ENCODE measurements at regions not wholly inside any gene's neighbourhood (a gene's known extent, or its start where the extent isn't known, plus 50 kb on each side); places are given as distances from the start of the nearest gene placed in this dataset.

DNA sequence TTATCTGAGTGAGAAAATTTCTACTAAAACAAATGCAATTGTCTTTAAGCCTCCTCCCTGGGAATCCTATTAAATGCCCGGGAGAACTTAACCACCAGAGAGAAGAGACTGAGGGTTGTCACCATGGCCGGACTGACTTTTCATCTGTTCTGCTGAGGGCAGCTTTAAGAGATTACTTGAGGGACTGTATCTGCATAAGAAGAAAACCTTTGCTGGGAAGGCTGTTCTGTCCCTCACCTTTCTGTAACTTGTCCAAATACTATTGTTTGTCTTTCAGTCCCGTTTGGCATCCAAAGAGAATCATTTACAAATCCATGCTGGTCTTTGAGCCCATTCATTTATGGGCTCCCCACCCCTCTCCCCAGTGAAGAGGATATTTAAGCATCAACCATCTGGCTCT lies 306.3 kb upstream of the FLRT2 start:
- no peak overlapping the region for H3K27ac ChIP-seq (ENCODE audit: low read depth in 1 of 2, low read length in 2 of 2)
- no peak for DNase-seq
- TF ChIP-seq, protein P1, sequence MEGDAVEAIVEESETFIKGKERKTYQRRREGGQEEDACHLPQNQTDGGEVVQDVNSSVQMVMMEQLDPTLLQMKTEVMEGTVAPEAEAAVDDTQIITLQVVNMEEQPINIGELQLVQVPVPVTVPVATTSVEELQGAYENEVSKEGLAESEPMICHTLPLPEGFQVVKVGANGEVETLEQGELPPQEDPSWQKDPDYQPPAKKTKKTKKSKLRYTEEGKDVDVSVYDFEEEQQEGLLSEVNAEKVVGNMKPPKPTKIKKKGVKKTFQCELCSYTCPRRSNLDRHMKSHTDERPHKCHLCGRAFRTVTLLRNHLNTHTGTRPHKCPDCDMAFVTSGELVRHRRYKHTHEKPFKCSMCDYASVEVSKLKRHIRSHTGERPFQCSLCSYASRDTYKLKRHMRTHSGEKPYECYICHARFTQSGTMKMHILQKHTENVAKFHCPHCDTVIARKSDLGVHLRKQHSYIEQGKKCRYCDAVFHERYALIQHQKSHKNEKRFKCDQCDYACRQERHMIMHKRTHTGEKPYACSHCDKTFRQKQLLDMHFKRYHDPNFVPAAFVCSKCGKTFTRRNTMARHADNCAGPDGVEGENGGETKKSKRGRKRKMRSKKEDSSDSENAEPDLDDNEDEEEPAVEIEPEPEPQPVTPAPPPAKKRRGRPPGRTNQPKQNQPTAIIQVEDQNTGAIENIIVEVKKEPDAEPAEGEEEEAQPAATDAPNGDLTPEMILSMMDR (IDR thresholded peaks at IDR 0.05) = no peak
- H3K9me3 ChIP-seq (ENCODE audit: control insufficient read depth in 1 of 2, insufficient read depth in 1 of 2, low read length in 2 of 2) = peaks cover 0 to 3% of the 10 kb centered on the region in 2 experiments
- Mint-ChIP-seq H3K27me3 (no peaks in the 10 kb centered on the region), H3K4me3 (no peak overlapping the region), H3K36me3 (ENCODE audit: low read depth) (no peaks in the 10 kb centered on the region), H3K9me3 (no peaks in the 10 kb centered on the region), H3K27ac (no peak overlapping the region), H3K4me1 (ENCODE audit: low read depth) (no peaks in the 10 kb centered on the region)
- H3K4me3 ChIP-seq (ENCODE audit: low read length) = no peak overlapping the region
- intact Hi-C loops (cut with DNase I, micrococcal nuclease) = no loop called here
- H3K4me1 ChIP-seq (ENCODE audit: insufficient read depth, low read length) = no peaks in the 10 kb centered on the region
- no peaks in the 10 kb centered on the region for H3K36me3 ChIP-seq (ENCODE audit: insufficient read depth, low read length)
- no peak for ATAC-seq (ENCODE audit: poor library complexity)
- CTCF ChIA-PET = no interaction called here
- H3K27me3 ChIP-seq (ENCODE audit: control insufficient read depth in 1 of 2, insufficient read depth in 2 of 2, low read length in 2 of 2) = no peaks in the 10 kb centered on the region
- POLR2A ChIA-PET = no interaction called here

DNA sequence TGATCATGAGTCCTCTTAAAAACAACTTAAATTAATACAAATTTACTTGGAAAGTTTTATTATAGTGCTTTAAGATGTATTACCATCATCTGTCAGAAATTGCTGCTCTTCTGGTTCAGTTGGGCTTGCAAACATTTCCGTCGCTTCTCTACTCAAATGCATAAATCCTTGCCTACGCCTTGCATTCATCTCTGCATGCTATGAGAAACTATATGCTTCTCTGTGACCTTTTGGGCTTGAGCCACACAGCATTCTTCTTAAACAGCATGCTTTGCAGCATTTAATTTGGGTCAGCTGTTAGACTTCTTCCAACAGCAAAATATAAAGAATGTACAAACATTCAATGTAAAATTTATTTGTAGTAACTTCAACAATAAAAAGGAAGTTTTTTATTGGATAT lies 305.7 kb upstream of the FLRT2 start:
- H3K27ac ChIP-seq (ENCODE audit: low read depth in 1 of 2, low read length in 2 of 2) = no peak overlapping the region
- Mint-ChIP-seq H3K4me1 (ENCODE audit: low read depth) (no peaks in the 10 kb centered on the region), H3K36me3 (ENCODE audit: low read depth) (no peaks in the 10 kb centered on the region), H3K27me3 (no peaks in the 10 kb centered on the region), H3K27ac (no peak overlapping the region), H3K4me3 (no peak overlapping the region), H3K9me3 (peaks cover 2% of the 10 kb centered on the region)
- TF ChIP-seq, protein P1 (IDR thresholded peaks at IDR 0.05) = no peak
- H3K9me3 ChIP-seq (ENCODE audit: control insufficient read depth in 1 of 2, insufficient read depth in 1 of 2, low read length in 2 of 2) = peaks cover 0 to 3% of the 10 kb centered on the region in 2 experiments
- no peaks in the 10 kb centered on the region for H3K36me3 ChIP-seq (ENCODE audit: insufficient read depth, low read length)
- H3K4me3 ChIP-seq (ENCODE audit: low read length) = no peak overlapping the region
- no peak for ATAC-seq (ENCODE audit: poor library complexity)
- ChIA-PET CTCF (no interaction called here), POLR2A (no interaction called here)
- intact Hi-C loops (cut with DNase I, micrococcal nuclease) = no loop called here
- no peaks in the 10 kb centered on the region for H3K27me3 ChIP-seq (ENCODE audit: control insufficient read depth in 1 of 2, insufficient read depth in 2 of 2, low read length in 2 of 2)
- no peak for DNase-seq
- H3K4me1 ChIP-seq (ENCODE audit: insufficient read depth, low read length) = no peaks in the 10 kb centered on the region

DNA sequence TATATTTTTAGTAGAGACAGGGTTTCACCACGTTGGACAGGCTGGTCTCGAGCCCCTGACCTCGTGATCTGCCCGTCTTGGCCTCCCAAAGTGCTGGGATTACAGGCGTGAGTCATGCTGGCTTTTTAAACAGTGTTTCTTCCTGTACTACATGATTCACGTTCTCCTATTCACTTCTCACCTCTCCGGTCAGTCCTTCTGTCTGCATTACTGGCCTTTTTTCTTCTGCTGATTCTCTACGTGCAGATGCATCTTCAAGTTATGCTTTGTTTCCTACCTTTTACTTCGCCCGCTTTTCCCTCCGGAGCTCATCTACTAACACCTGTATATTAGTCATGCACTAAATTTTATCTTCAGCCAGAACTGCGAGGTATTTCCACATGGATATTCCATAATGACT lies 296.2 kb upstream of the FLRT2 start:
- H3K9me3 Mint-ChIP-seq = peaks cover 2% of the 10 kb centered on the region

More for the DNA sequence above, 296.2 kb upstream of the FLRT2 start:
- TF ChIP-seq, protein P1 (IDR thresholded peaks at IDR 0.05) = no peak
- CTCF ChIA-PET = no interaction called here
- H3K9me3 ChIP-seq (ENCODE audit: control insufficient read depth in 1 of 2, insufficient read depth in 1 of 2, low read length in 2 of 2) = peaks cover 0 to 4% of the 10 kb centered on the region in 2 experiments
- H3K4me3 ChIP-seq (ENCODE audit: low read length) = no peak overlapping the region
- Mint-ChIP-seq H3K27me3 (no peaks in the 10 kb centered on the region), H3K27ac (no peak overlapping the region), H3K4me1 (ENCODE audit: low read depth) (no peaks in the 10 kb centered on the region), H3K4me3 (no peak overlapping the region), H3K36me3 (ENCODE audit: low read depth) (no peaks in the 10 kb centered on the region)
- no peaks in the 10 kb centered on the region for H3K4me1 ChIP-seq (ENCODE audit: insufficient read depth, low read length)
- POLR2A ChIA-PET = no interaction called here
- no peak overlapping the region for H3K27ac ChIP-seq (ENCODE audit: low read depth in 1 of 2, low read length in 2 of 2)
- ATAC-seq (ENCODE audit: poor library complexity) (no peak), DNase-seq (no peak)
- intact Hi-C loops (cut with DNase I, micrococcal nuclease) = no loop called here
- H3K36me3 ChIP-seq (ENCODE audit: insufficient read depth, low read length) = no peaks in the 10 kb centered on the region
- H3K27me3 ChIP-seq (ENCODE audit: control insufficient read depth in 1 of 2, insufficient read depth in 2 of 2, low read length in 2 of 2) = no peaks in the 10 kb centered on the region

Measured in CD4-positive, alpha-beta T cell (primary cell).